Ishikawa (cell line): ENCODE measurements at regions not wholly inside any gene's neighbourhood (a gene's known extent, or its start where the extent isn't known, plus 50 kb on each side); places are given as distances from the start of the nearest gene placed in this dataset.

ENCODE experiments used
- CEBPB ChIP-seq: IDR thresholded peaks from 2 replicates; pipeline ENCODE4 v1.6.1; 2012
- CREB1 ChIP-seq: IDR thresholded peaks from 2 replicates; pipeline ENCODE4 v1.6.1; 2012; ENCODE audit warnings: low read depth
- EGR1 ChIP-seq: IDR thresholded peaks from 2 replicates; pipeline ENCODE4 v1.6.1; 2012
- EP300 ChIP-seq: IDR thresholded peaks from 2 replicates; pipeline ENCODE4 v1.6.1; 2012; ENCODE audit warnings: borderline replicate concordance
- FOXM1 ChIP-seq: IDR thresholded peaks from 2 replicates; pipeline ENCODE4 v1.6.1; 2012; ENCODE audit warnings: low read depth, borderline replicate concordance
- MAX ChIP-seq: IDR thresholded peaks from 2 replicates; pipeline ENCODE4 v1.6.1; 2012
- NFIC ChIP-seq: IDR thresholded peaks from 2 replicates; pipeline ENCODE4 v1.6.1; 2012
- RAD21 ChIP-seq: IDR thresholded peaks from 2 replicates; pipeline ENCODE4 v1.6.1; 2012; ENCODE audit warnings: low read depth
- REST ChIP-seq: IDR thresholded peaks from 2 replicates; pipeline ENCODE4 v1.6.1; 2012; ENCODE audit warnings: low read depth, mild to moderate bottlenecking
- TAF1 ChIP-seq: IDR thresholded peaks from 2 replicates; pipeline ENCODE4 v1.6.1; 2012; ENCODE audit warnings: low read depth, mild to moderate bottlenecking
- TCF12 ChIP-seq: IDR thresholded peaks from 2 replicates; pipeline ENCODE4 v1.6.1; 2012; ENCODE audit warnings: low read depth
- TEAD4 ChIP-seq: IDR thresholded peaks from 2 replicates; pipeline ENCODE4 v1.6.1; 2012
- USF1 ChIP-seq: IDR thresholded peaks from 2 replicates; pipeline ENCODE4 v1.6.1; 2012
- YY1 ChIP-seq: IDR thresholded peaks from 2 replicates; pipeline ENCODE4 v1.6.1; 2012; ENCODE audit warnings: low read depth
- ZBTB7A ChIP-seq: IDR thresholded peaks from 2 replicates; pipeline ENCODE4 v1.6.1; 2012; ENCODE audit warnings: low read depth

GRCh38 chr4:155524926-155525455, 141.7 kb upstream of the GUCY1A1 start:
- TF ChIP-seq ZBTB7A = no peak
- no peak for TF ChIP-seq CEBPB
- TF ChIP-seq RAD21 = no peak
- no peak for TF ChIP-seq FOXM1
- TF ChIP-seq TEAD4 = no peak
- no peak for TF ChIP-seq USF1
- no peak for TF ChIP-seq YY1
- no peak for TF ChIP-seq TAF1

GRCh38 chr4:155523358-155523757, 143.3 kb upstream of the GUCY1A1 start:
- TF ChIP-seq TCF12 (no peak), FOXM1 (no peak), USF1 (no peak), ZBTB7A (no peak), RAD21 (no peak), NFIC (no peak), TEAD4 (no peak), EP300 (no peak), YY1 (no peak), CEBPB (no peak), REST (no peak), CREB1 (no peak), TAF1 (no peak), EGR1 (no peak), MAX (no peak)

- no peak for TF ChIP-seq TEAD4
- no peak for TF ChIP-seq EGR1
- TF ChIP-seq TAF1 = no peak
- TF ChIP-seq EP300 = no peak
- TF ChIP-seq ZBTB7A = no peak
- TF ChIP-seq CEBPB = no peak
- TF ChIP-seq USF1 = no peak
- no peak for TF ChIP-seq FOXM1
- no peak for TF ChIP-seq TCF12
- no peak for TF ChIP-seq CREB1
Observed at GRCh38 chr4:155522201-155522600, 144.4 kb upstream of the GUCY1A1 start.

- no peak for TF ChIP-seq CREB1
- no peak for TF ChIP-seq YY1
- TF ChIP-seq EP300 = no peak
- no peak for TF ChIP-seq RAD21
- TF ChIP-seq EGR1 = no peak
- TF ChIP-seq CEBPB = no peak
- TF ChIP-seq NFIC = no peak
- no peak for TF ChIP-seq MAX
- no peak for TF ChIP-seq REST
- no peak for TF ChIP-seq USF1
- no peak for TF ChIP-seq FOXM1
- TF ChIP-seq TAF1 = no peak
- TF ChIP-seq TEAD4 = no peak
- TF ChIP-seq ZBTB7A = no peak
- no peak for TF ChIP-seq TCF12
Observed at GRCh38 chr4:155521382-155521781, 144.6 kb upstream of the MAP9 start.

- TF ChIP-seq EGR1 = no peak
- TF ChIP-seq CREB1 = no peak
- no peak for TF ChIP-seq EP300
- no peak for TF ChIP-seq RAD21
- TF ChIP-seq YY1 = no peak
- TF ChIP-seq REST = no peak
- no peak for TF ChIP-seq ZBTB7A
- no peak for TF ChIP-seq TAF1
- no peak for TF ChIP-seq USF1
- no peak for TF ChIP-seq CEBPB
- no peak for TF ChIP-seq FOXM1
- TF ChIP-seq NFIC = no peak
- TF ChIP-seq TEAD4 = no peak
Observed at GRCh38 chr4:155515444-155516075, 138.8 kb upstream of the MAP9 start.
